ENCODE measurements at regions not wholly inside any gene's neighbourhood (a gene's known extent, or its start where the extent isn't known, plus 50 kb on each side); places are given as distances from the start of the nearest gene placed in this dataset.

DNA sequence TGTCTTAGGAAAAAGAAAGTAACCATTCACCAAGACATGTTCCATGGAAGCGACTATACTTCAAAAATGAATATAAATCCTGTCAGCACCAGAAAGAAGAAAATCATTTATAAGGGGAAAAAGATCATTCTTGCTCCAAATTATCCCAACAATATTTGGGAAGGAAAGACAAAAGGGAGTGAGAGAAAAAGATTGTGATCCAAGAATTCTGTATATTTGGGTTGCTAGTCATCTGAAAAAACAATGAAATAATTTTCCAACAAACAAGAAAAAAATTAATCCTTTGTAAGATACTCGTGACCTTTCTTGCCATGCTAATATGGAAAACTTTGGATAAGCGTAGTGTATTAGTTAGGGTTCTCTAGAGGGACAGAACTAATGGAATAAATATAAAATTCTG lies 163.2 kb upstream of the ZNF32 start:
- Histone ChIP-seq H3K27ac (no peak overlapping the region), H3K27me3 (no peaks in the 10 kb centered on the region), H3K4me1 (peaks cover 0 to 31% (median 2%) of the 10 kb centered on the region in 3 donors), H3K4me3 (no peak overlapping the region), H3K36me3 (no peaks in the 10 kb centered on the region), H3K9me3 (no peaks in the 10 kb centered on the region)
- ATAC-seq: no peak
- 63 to 90% methylated on average over 3 of the region's 3 CpGs for WGBS, 2 donors (ENCODE audit: low coverage in 1 of 2)
- TF ChIP-seq, protein P1, sequence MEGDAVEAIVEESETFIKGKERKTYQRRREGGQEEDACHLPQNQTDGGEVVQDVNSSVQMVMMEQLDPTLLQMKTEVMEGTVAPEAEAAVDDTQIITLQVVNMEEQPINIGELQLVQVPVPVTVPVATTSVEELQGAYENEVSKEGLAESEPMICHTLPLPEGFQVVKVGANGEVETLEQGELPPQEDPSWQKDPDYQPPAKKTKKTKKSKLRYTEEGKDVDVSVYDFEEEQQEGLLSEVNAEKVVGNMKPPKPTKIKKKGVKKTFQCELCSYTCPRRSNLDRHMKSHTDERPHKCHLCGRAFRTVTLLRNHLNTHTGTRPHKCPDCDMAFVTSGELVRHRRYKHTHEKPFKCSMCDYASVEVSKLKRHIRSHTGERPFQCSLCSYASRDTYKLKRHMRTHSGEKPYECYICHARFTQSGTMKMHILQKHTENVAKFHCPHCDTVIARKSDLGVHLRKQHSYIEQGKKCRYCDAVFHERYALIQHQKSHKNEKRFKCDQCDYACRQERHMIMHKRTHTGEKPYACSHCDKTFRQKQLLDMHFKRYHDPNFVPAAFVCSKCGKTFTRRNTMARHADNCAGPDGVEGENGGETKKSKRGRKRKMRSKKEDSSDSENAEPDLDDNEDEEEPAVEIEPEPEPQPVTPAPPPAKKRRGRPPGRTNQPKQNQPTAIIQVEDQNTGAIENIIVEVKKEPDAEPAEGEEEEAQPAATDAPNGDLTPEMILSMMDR (IDR thresholded peaks at IDR 0.05): no peak

DNA sequence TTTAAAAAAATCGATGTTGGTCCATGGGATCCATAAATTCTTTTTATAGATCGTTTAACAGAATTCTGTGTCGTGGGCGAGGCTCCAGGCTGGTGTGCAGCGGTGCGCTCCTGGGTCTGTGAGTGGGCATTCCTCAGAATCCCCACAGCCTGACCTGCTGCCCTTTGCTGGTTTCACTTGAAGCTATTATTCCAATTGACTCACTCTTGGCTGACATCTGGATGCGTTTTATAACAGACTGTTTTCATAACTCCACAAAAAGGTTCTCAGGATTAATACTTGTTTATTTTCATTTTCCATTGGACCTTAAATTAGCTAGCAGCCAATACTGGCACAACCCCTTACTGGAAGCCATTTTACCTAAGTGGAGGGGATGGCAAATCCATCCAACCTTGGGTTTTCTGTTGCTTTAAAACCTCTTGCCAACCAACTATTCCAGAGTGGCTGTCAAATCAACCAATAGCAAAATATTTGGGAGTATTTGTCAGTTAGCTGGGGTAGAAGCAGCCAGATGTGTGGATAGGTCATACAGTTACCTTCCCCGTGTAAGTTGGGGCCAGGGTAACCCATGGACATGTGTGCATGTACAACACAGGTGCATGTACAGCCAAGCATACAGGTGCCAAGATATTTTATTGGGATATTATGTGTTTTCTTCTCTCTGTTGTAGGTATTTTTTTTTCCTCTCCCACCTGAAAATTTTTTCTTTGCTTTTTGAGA lies 160.7 kb upstream of the ZNF32 start:
- Histone ChIP-seq H3K27ac (peak overlapping the region in 1 of 4 donors; percentile 19), H3K27me3 (no peaks in the 10 kb centered on the region), H3K36me3 (no peaks in the 10 kb centered on the region), H3K4me1 (peaks cover 0 to 14% (median 2%) of the 10 kb centered on the region in 3 donors), H3K4me3 (no peak overlapping the region), H3K9me3 (no peaks in the 10 kb centered on the region)
- 36 to 48% methylated on average over 3 to 8 of the region's 8 CpGs for WGBS, 2 donors (ENCODE audit: low coverage in 1 of 2)
- TF ChIP-seq POLR2A (IDR thresholded peaks at IDR 0.05) (no peak), POLR2AphosphoS5 (IDR thresholded peaks at IDR 0.05) (peak; percentile 58)
- ATAC-seq: peak; percentile 40

DNA sequence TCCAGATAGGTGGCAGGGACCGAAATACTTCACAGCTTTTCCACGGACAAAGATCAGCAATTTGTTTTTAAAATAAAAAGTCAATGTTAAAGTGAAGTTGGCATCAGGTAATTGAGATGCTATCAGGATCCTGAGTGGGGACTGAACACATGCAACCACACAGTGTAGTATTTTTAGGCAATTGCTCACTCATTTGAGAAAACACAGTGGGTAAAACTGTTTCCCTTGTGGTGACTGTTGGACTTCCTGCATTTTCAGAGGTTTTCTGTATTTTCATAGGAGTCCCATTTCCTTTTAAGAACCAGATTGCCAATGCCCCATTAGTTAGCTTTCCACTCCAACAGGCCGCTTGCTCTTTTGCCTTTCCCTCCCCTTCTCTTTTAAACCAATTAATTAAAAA lies 159.5 kb upstream of the ZNF32 start:
- Histone ChIP-seq H3K4me1 (peaks cover 0 to 14% (median 2%) of the 10 kb centered on the region in 3 donors), H3K27ac (no peak overlapping the region), H3K36me3 (no peaks in the 10 kb centered on the region), H3K27me3 (no peaks in the 10 kb centered on the region), H3K9me3 (no peaks in the 10 kb centered on the region), H3K4me3 (no peak overlapping the region)
- 83% methylated on average over 3 of the region's 3 CpGs; no CpG with 5 or more reads in 1 of the 2 donors for WGBS, 2 donors (ENCODE audit: low coverage in 1 of 2)
- no peak for TF ChIP-seq POLR2A (IDR thresholded peaks at IDR 0.05)
- TF ChIP-seq, protein P1 (IDR thresholded peaks at IDR 0.05): no peak
- no peak for TF ChIP-seq EP300 (IDR thresholded peaks at IDR 0.05)
- no peak for TF ChIP-seq POLR2AphosphoS5 (IDR thresholded peaks at IDR 0.05)
- ATAC-seq: no peak

DNA sequence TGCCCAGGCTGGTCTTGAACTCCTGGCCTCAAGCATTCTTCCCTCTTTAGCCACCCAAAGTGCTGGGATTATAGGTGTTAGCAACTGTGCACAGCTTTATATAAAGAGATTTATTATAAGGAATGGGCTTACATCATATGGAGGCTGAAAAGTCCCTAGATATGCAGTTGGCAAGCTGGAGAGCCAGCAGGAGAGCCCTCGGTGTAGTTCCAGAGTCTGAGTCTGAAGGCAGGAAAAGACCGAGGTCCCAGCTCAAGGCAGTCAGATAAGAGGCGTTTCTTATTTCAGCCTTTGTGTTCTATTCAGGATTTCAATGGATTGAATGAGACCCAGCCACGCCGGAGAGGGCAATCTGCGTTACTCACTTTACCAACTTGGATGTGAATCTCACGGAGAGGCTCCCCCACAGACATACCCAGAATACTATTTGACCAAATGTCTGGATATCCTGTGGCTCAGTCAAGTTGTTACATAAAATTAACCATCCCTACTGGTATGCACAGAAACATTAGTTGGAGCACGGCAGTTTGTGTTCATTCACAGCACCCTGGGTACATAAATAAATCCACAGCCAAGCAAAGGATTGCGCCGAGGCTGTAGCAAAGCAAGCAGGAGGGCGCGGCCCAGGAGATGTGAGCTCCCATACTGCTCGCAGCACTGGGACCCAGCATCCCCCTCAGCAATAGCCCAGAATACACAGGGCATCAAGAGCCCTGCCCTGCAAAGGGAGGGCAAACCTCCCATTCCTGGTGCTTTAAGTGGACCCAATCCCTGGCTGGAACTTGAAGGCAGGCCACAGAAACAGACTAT lies 158.4 kb upstream of the ZNF32 start:
- Histone ChIP-seq H3K27ac (no peak overlapping the region), H3K27me3 (no peaks in the 10 kb centered on the region), H3K4me3 (no peak overlapping the region), H3K36me3 (no peaks in the 10 kb centered on the region), H3K4me1 (peaks cover 0 to 14% (median 2%) of the 10 kb centered on the region in 3 donors), H3K9me3 (no peaks in the 10 kb centered on the region)
- 92% methylated on average over 6 to 7 of the region's 13 CpGs for WGBS, 2 donors (ENCODE audit: low coverage in 1 of 2)
- no peak for ATAC-seq
- TF ChIP-seq POLR2AphosphoS5 (IDR thresholded peaks at IDR 0.05): no peak
- TF ChIP-seq, protein P1 (IDR thresholded peaks at IDR 0.05): no peak
- no peak for TF ChIP-seq EP300 (IDR thresholded peaks at IDR 0.05)
- TF ChIP-seq POLR2A (IDR thresholded peaks at IDR 0.05): no peak

DNA sequence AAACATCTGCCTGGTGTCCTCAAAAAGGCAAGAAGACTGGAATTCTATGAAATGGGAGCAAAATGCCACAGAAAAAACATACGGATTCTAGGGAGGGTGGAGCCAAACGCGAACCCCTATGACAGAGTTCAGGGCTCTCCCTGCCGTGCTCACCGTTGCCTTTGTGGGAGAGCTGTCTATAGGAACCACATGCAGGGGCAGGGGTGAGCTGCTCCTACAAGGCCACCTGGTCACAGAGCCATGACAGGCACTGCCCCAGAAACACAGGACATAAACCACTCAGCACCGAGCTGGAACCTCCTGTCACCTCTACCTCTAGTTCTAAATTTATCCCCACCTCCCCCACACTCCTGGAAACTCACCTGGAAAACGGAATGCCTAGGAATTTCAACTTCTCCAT lies 155.1 kb upstream of the ZNF32 start:
- 82 to 100% methylated on average over 1 to 7 of the region's 7 CpGs for WGBS, 2 donors (ENCODE audit: low coverage in 1 of 2)
- no peak overlapping the region for H3K27ac ChIP-seq
- H3K4me3 ChIP-seq: no peak overlapping the region
- no peaks in the 10 kb centered on the region for H3K36me3 ChIP-seq
- no peak for ATAC-seq
- H3K27me3 ChIP-seq: peaks cover 6% of the 10 kb centered on the region
- H3K4me1 ChIP-seq: no peaks in the 10 kb centered on the region
- H3K9me3 ChIP-seq: no peaks in the 10 kb centered on the region
- TF ChIP-seq POLR2AphosphoS5 (IDR thresholded peaks at IDR 0.05) (no peak), EP300 (IDR thresholded peaks at IDR 0.05) (no peak), POLR2A (IDR thresholded peaks at IDR 0.05) (no peak)
- TF ChIP-seq, protein P1 (IDR thresholded peaks at IDR 0.05): no peak

Data from gastroesophageal sphincter (tissue), 4 donors.